ENCODE measurements at regions not wholly inside any gene's neighbourhood (a gene's known extent, or its start where the extent isn't known, plus 50 kb on each side); places are given as distances from the start of the nearest gene placed in this dataset.

- H2AFZ ChIP-seq (ENCODE audit: low read length): no peak overlapping the region
- no CpG with 5 or more reads among the region's 6 CpGs for WGBS (ENCODE audit: extremely low coverage, insufficient read length, low lambda C conversion rate)
- Mint-ChIP-seq H3K4me3 (no peak overlapping the region), H3K27me3 (ENCODE audit: low read depth) (no peaks in the 10 kb centered on the region), H3K9me3 (peaks cover 0 to 2% of the 10 kb centered on the region in 2 experiments; a peak in 2 of 5 replicates), H3K36me3 (ENCODE audit: insufficient read depth in 1 of 3, low read depth in 3 of 3) (no peaks in the 10 kb centered on the region), H3K4me1 (peaks cover 0 to 5% of the 10 kb centered on the region in 2 experiments; a peak in 2 of 4 replicates), H3K27ac (no peak overlapping the region)
- H3K27ac ChIP-seq (ENCODE audit: insufficient read length, low read depth, low read length): no peak overlapping the region
- H4K91ac ChIP-seq (ENCODE audit: insufficient read length, low read depth, low read length): no peak overlapping the region
- no peak overlapping the region for H3K14ac ChIP-seq (ENCODE audit: insufficient read depth, low read length)
- no peak overlapping the region for H3K23ac ChIP-seq (ENCODE audit: insufficient read length, low read depth, low read length)
- no peak overlapping the region for H3K18ac ChIP-seq (ENCODE audit: insufficient read length, low read depth, low read length)
- no peak overlapping the region for H4K8ac ChIP-seq (replicated peaks; ENCODE audit: insufficient read length, low read depth, low read length)
- H2BK12ac ChIP-seq (ENCODE audit: insufficient read length, low read depth, low read length): no peak overlapping the region
- no peaks in the 10 kb centered on the region for H3K79me2 ChIP-seq (ENCODE audit: insufficient read depth, low read length)
- H3K4me2 ChIP-seq (ENCODE audit: insufficient read depth, insufficient read length, low read length): no peak overlapping the region
- no peak overlapping the region for H2BK120ac ChIP-seq (ENCODE audit: low read depth, low read length, poor library complexity, severe bottlenecking)
- H2BK5ac ChIP-seq (ENCODE audit: insufficient read length, low read length): no peak overlapping the region
- no peak overlapping the region for H2BK15ac ChIP-seq (ENCODE audit: low read depth, low read length)
- no peak for TF ChIP-seq CTCF (conservative IDR thresholded peaks at IDR 0.05)
- H3K23me2 ChIP-seq (ENCODE audit: insufficient read length, low read depth, low read length, poor library complexity, severe bottlenecking): no peaks in the 10 kb centered on the region
- no peak overlapping the region for H3T11ph ChIP-seq (ENCODE audit: low read length)
- no peaks in the 10 kb centered on the region for H3K9me3 ChIP-seq (ENCODE audit: control insufficient read depth, low read depth, low read length)
- DNase-seq: no peak
- no peak overlapping the region for H3K4ac ChIP-seq (ENCODE audit: low read depth, low read length)
- no peaks in the 10 kb centered on the region for H3K4me1 ChIP-seq (ENCODE audit: insufficient read depth, low read length)
- no peaks in the 10 kb centered on the region for H4K20me1 ChIP-seq (ENCODE audit: control insufficient read depth, insufficient read depth, insufficient read length)
- H3K79me1 ChIP-seq (ENCODE audit: insufficient read depth, low read depth, low read length, poor library complexity, severe bottlenecking): no peaks in the 10 kb centered on the region
- no peak overlapping the region for H2AK5ac ChIP-seq (ENCODE audit: insufficient read length, low read length)
- no peak overlapping the region for H2BK20ac ChIP-seq (ENCODE audit: low read depth, low read length, poor library complexity, severe bottlenecking)
- H3K27me3 ChIP-seq (ENCODE audit: insufficient read depth, low read length): no peaks in the 10 kb centered on the region
- H3K56ac ChIP-seq (ENCODE audit: insufficient read length, low read depth, low read length): no peak overlapping the region
- H3K9ac ChIP-seq (ENCODE audit: extremely low read depth, insufficient read length, low read length): no peak overlapping the region
- H4K5ac ChIP-seq (ENCODE audit: insufficient read length, low read depth, low read length): no peak overlapping the region
Observed at GRCh38 chr2:7683708-7684107, 766.5 kb downstream of the RNF144A start.

All from H9 (cell line).